ENCODE measurements at regions not wholly inside any gene's neighbourhood (a gene's known extent, or its start where the extent isn't known, plus 50 kb on each side); places are given as distances from the start of the nearest gene placed in this dataset.
A peak's percentile ranks its signal among the peaks of the same experiment; 100 is the strongest.

GRCh38 chr14:51422704-51423103, 182.7 kb downstream of the TMX1 start (continued):
- TF ChIP-seq SIN3A (IDR thresholded peaks at IDR 0.05; ENCODE audit: borderline replicate concordance, low read depth, low read length) (no peak), EZH2phosphoT487 (IDR thresholded peaks at IDR 0.05; ENCODE audit: borderline replicate concordance, low read depth) (no peak), NRF1 (IDR thresholded peaks at IDR 0.05; ENCODE audit: low read depth, low read length) (no peak), RXRA (IDR thresholded peaks at IDR 0.05; ENCODE audit: borderline replicate concordance, low read depth) (no peak)

GRCh38 chr14:51424041-51424440, 184.0 kb downstream of the TMX1 start:
- Histone ChIP-seq H3K4me2 (no peak overlapping the region), H3K36me3 (replicated peaks in 1 of 2; ENCODE audit: control insufficient read depth in 1 of 2, insufficient read depth in 2 of 2, low read length in 1 of 2) (no peaks in the 10 kb centered on the region), H3K9me3 (no peaks in the 10 kb centered on the region), H3K27me3 (ENCODE audit: insufficient read depth) (no peaks in the 10 kb centered on the region), H3F3A (replicated peaks; ENCODE audit: insufficient read depth) (no peaks in the 10 kb centered on the region), H3K9ac (no peak overlapping the region), H3K27ac (ENCODE audit: low read depth in 2 of 2, low read length in 1 of 2) (no peak overlapping the region), H4K20me1 (ENCODE audit: insufficient read depth) (no peaks in the 10 kb centered on the region), H2AFZ (ENCODE audit: low read depth) (0 out of 2 replicates have a peak overlapping the region, but pooled peaks have one; percentile 7), H3K4me3 (ENCODE audit: low read depth in 2 of 2, low read length in 1 of 2) (no peak overlapping the region), H3K79me2 (ENCODE audit: insufficient read depth) (no peaks in the 10 kb centered on the region), H3K4me1 (ENCODE audit: control insufficient read depth in 1 of 2, insufficient read depth in 2 of 2, low read depth in 1 of 2, low read length in 1 of 2) (peaks cover 0 to 3% of the 10 kb centered on the region in 2 experiments; a peak in 1 of 4 replicates), H3K9me2 (no peaks in the 10 kb centered on the region)
- TF ChIP-seq NFIC (IDR thresholded peaks at IDR 0.05; ENCODE audit: borderline replicate concordance) (no peak), MXI1 (IDR thresholded peaks at IDR 0.05; ENCODE audit: low read depth, low read length) (no peak), GATA2 (CRISPR knock-in tag; IDR thresholded peaks at IDR 0.05) (no peak), GABPA (IDR thresholded peaks at IDR 0.05; ENCODE audit: low read depth) (no peak), ZBTB33 (IDR thresholded peaks at IDR 0.05; ENCODE audit: borderline replicate concordance, low read depth) (no peak), RXRA (IDR thresholded peaks at IDR 0.05; ENCODE audit: borderline replicate concordance, low read depth) (no peak), RFX5 (IDR thresholded peaks at IDR 0.05; ENCODE audit: low read length) (no peak), RCOR1 (IDR thresholded peaks at IDR 0.05; ENCODE audit: low read length) (no peak), EZH2phosphoT487 (IDR thresholded peaks at IDR 0.05; ENCODE audit: borderline replicate concordance, low read depth) (no peak), REST (IDR thresholded peaks at IDR 0.05; ENCODE audit: low read depth, low read length) (no peak), USF1 (IDR thresholded peaks at IDR 0.05; ENCODE audit: borderline replicate concordance, low read depth) (no peak), IRF3 (IDR thresholded peaks at IDR 0.05; ENCODE audit: low read depth, low read length) (no peak), POLR2AphosphoS5 (IDR thresholded peaks at IDR 0.05; ENCODE audit: low read depth, low read length) (no peak), FOXM1 (IDR thresholded peaks at IDR 0.05; ENCODE audit: low read depth) (no peak), ELF1 (IDR thresholded peaks at IDR 0.05) (no peak), PBX3 (IDR thresholded peaks at IDR 0.05) (no peak), CTCF (IDR thresholded peaks at IDR 0.05) (no peak), CHD2 (IDR thresholded peaks at IDR 0.05; ENCODE audit: low read length, partially characterized antibody) (no peak), YY1 (IDR thresholded peaks at IDR 0.05; ENCODE audit: low read depth) (no peak), SMC3 (IDR thresholded peaks at IDR 0.05; ENCODE audit: low read depth, low read length) (no peak)
- 80% methylated on average over 3 of the region's 3 CpGs for WGBS (ENCODE audit: low lambda C conversion rate)
- no peak for DNase-seq
- POLR2A ChIA-PET: no interaction called here
- CTCF ChIA-PET: no interaction called here

Measured in SK-N-SH (cell line).